Hepatocyte (in vitro differentiated cells): ENCODE measurements at regions not wholly inside any gene's neighbourhood (a gene's known extent, or its start where the extent isn't known, plus 50 kb on each side); places are given as distances from the start of the nearest gene placed in this dataset.

Experiments used
- CTCF ChIP-seq: fragments of 200-600 bp; sonication (generic); IDR thresholded peaks from 2 replicates; pipeline ENCODE4 v1.5.1; 2016; ENCODE audit warnings: antibody characterized with exemption, mild to moderate bottlenecking; ENCODE audit not compliant: poor library complexity
- EZH2 ChIP-seq: fragments of 200-600 bp; sonication (generic); IDR thresholded peaks from 2 replicates; pipeline ENCODE4 v1.6.1; 2016; ENCODE audit warnings: antibody characterized with exemption, mild to moderate bottlenecking, borderline replicate concordance
- EZH2phosphoT487 ChIP-seq: fragments of 200-600 bp; sonication (generic); IDR thresholded peaks from one replicate; pipeline ENCODE4 v1.6.1; 2018; ENCODE audit warnings: antibody characterized with exemption, mild to moderate bottlenecking, low read depth, moderate library complexity; ENCODE audit not compliant: unreplicated experiment, severe bottlenecking

GRCh38 chr10:123442901-123443300 is 223.3 kb upstream of the GPR26 start:
- TF ChIP-seq CTCF (no peak), EZH2phosphoT487 (no peak), EZH2 (no peak)
